CD4-positive, alpha-beta T cell treated with Interleukin-6 for 4 hours (primary cell): ENCODE measurements at regions not wholly inside any gene's neighbourhood (a gene's known extent, or its start where the extent isn't known, plus 50 kb on each side); places are given as distances from the start of the nearest gene placed in this dataset.
"Not testable (repeated sequence)": the region's sequence is repeated elsewhere in the genome, so short reads cannot be mapped to it uniquely, and the experiment has no call there.

Experiments
- DNase-seq: peaks from one replicate; pipeline ENCODE4 v3.0.0-alpha.2; 2020; ENCODE audit warnings: mixed read lengths

GRCh38 chr13:63843766-63844699 is 2428.4 kb upstream of the PCDH20 start:
- DNase-seq: no peak

GRCh38 chr13:63842102-63842501 is 2426.5 kb upstream of the PCDH20 start:
- no peak for DNase-seq

GRCh38 chr13:63840551-63841421 is 2425.1 kb upstream of the PCDH20 start:
- DNase-seq: no peak

GRCh38 chr13:63838366-63839110 is 2422.9 kb upstream of the PCDH20 start:
- DNase-seq: no peak

GRCh38 chr13:63837701-63838100 is 2422.1 kb upstream of the PCDH20 start:
- DNase-seq: not testable (repeated sequence)

- not testable (repeated sequence) for DNase-seq
Observed at GRCh38 chr13:63829609-63830008, 2414.0 kb upstream of the PCDH20 start.

- DNase-seq: not testable (repeated sequence)
Observed at GRCh38 chr13:63821785-63822184, 2406.1 kb upstream of the PCDH20 start.

- not testable (repeated sequence) for DNase-seq
Observed at GRCh38 chr13:63811428-63812004, 2395.9 kb upstream of the PCDH20 start.

GRCh38 chr13:63791134-63791533 is 2375.5 kb upstream of the PCDH20 start:
- not testable (repeated sequence) for DNase-seq

GRCh38 chr13:63774133-63774532 is 2358.5 kb upstream of the PCDH20 start:
- no peak for DNase-seq

- no peak for DNase-seq
Observed at GRCh38 chr13:63773476-63773875, 2357.8 kb upstream of the PCDH20 start.

- DNase-seq: not testable (repeated sequence)
Observed at GRCh38 chr13:63757683-63758082, 2342.0 kb upstream of the PCDH20 start.

- not testable (repeated sequence) for DNase-seq
Observed at GRCh38 chr13:63749857-63750256, 2334.2 kb upstream of the PCDH20 start.

GRCh38 chr13:63741814-63742101 is 2326.1 kb upstream of the PCDH20 start:
- not testable (repeated sequence) for DNase-seq

GRCh38 chr13:63741029-63741813 is 2325.6 kb upstream of the PCDH20 start:
- no peak for DNase-seq

GRCh38 chr13:63739112-63739735 is 2323.6 kb upstream of the PCDH20 start:
- DNase-seq: not testable (repeated sequence)

GRCh38 chr13:63737418-63737817 is 2321.8 kb upstream of the PCDH20 start:
- no peak for DNase-seq

GRCh38 chr13:63731896-63732295 is 2316.2 kb upstream of the PCDH20 start:
- DNase-seq: no peak

- not testable (repeated sequence) for DNase-seq
Observed at GRCh38 chr13:63712159-63712558, 2296.5 kb upstream of the PCDH20 start.

- DNase-seq: no peak
Observed at GRCh38 chr13:63706751-63707150, 2291.1 kb upstream of the PCDH20 start.

GRCh38 chr13:63704521-63704920 is 2288.9 kb upstream of the PCDH20 start:
- DNase-seq: no peak
